Tibial artery (tissue), 4 donors: ENCODE measurements at regions not wholly inside any gene's neighbourhood (a gene's known extent, or its start where the extent isn't known, plus 50 kb on each side); places are given as distances from the start of the nearest gene placed in this dataset.

ENCODE experiments used
- DNase-seq, 2 donors: peaks; one replicate each; pipeline ENCODE4 v3.0.0-alpha.2; 2019
- H3K27ac ChIP-seq, 2 donors: fragments of 200-600 bp; sonication (generic) in 1 of 2; 1 replicate in 1 of 2; 2 replicates in 1 of 2; pipeline ENCODE4 v1.5.1; 2018 to 2019; ENCODE audit warnings: mild to moderate bottlenecking in 1 of 2
- H3K27me3 ChIP-seq, 2 donors: fragments of 200-600 bp; sonication (generic) in 1 of 2; one replicate each; pipeline versions ENCODE4 v1.5.1 to v1.6.0; 2016 to 2019
- H3K36me3 ChIP-seq, 3 donors: fragments of 200-600 bp; sonication (generic) in 2 of 3; one replicate each; pipeline ENCODE4 v1.5.1; 2016 to 2019; ENCODE audit warnings: mild to moderate bottlenecking in 2 of 3
- H3K4me1 ChIP-seq, 4 donors: fragments of 200-600 bp; sonication (generic) in 2 of 4; 1 replicate in 3 of 4; 2 replicates in 1 of 4; pipeline ENCODE4 v1.5.1; 2016 to 2019
- H3K4me3 ChIP-seq, 2 donors: fragments of 200-600 bp; sonication (generic) in 1 of 2; 1 replicate in 1 of 2; 2 replicates in 1 of 2; pipeline ENCODE4 v1.5.1; 2018 to 2019; ENCODE audit warnings: mild to moderate bottlenecking in 2 of 2
- H3K9me3 ChIP-seq, 3 donors: fragments of 200-600 bp; sonication (generic) in 1 of 3; one replicate each; pipeline ENCODE4 v1.5.1; 2016 to 2019
- CTCF ChIP-seq, 2 experiments: fragments of 200-600 bp in 1 of 2; fragments of 450-650 bp in 1 of 2; IDR thresholded peaks; one replicate each; pipeline ENCODE4 v1.5.1; 2017 to 2019; ENCODE audit warnings: antibody characterized with exemption in 2 of 2, mild to moderate bottlenecking in 1 of 2, moderate library complexity in 1 of 2
- intact Hi-C: fragments of 100-400 bp; cut with DNase I; formaldehyde crosslinking; loops from one replicate; pipeline ENCODE4 v1.15.0; 2023; ENCODE audit warnings: low total_unique reads

- H3K4me3 ChIP-seq: no peak overlapping the region
- no peaks in the 10 kb centered on the region for H3K27me3 ChIP-seq
- no peak overlapping the region for H3K27ac ChIP-seq
- DNase-seq: no peak
- H3K4me1 ChIP-seq: no peaks in the 10 kb centered on the region
- intact Hi-C loops: no loop called here
- peaks cover 0 to 4% (median 0%) of the 10 kb centered on the region in 3 donors for H3K36me3 ChIP-seq
- H3K9me3 ChIP-seq: no peaks in the 10 kb centered on the region
- TF ChIP-seq CTCF (IDR thresholded peaks at IDR 0.05): no peak
These were observed 161.8 kb upstream of the NAALADL2 start for GRCh38 chr3:174697310-174697709.

- intact Hi-C loops: no loop called here
- Histone ChIP-seq H3K27me3 (no peaks in the 10 kb centered on the region), H3K4me3 (no peak overlapping the region), H3K9me3 (no peaks in the 10 kb centered on the region), H3K27ac (no peak overlapping the region), H3K36me3 (no peaks in the 10 kb centered on the region), H3K4me1 (no peaks in the 10 kb centered on the region)
- no peak for DNase-seq
- no peak for TF ChIP-seq CTCF (IDR thresholded peaks at IDR 0.05)
These were observed 158.4 kb upstream of the NAALADL2 start for GRCh38 chr3:174700736-174701135.

GRCh38 chr3:174710612-174711011 is 148.5 kb upstream of the NAALADL2 start:
- TF ChIP-seq CTCF (IDR thresholded peaks at IDR 0.05): no peak
- no peak for DNase-seq
- H3K4me1 ChIP-seq: no peaks in the 10 kb centered on the region
- H3K9me3 ChIP-seq: no peaks in the 10 kb centered on the region
- H3K27me3 ChIP-seq: no peaks in the 10 kb centered on the region
- no peak overlapping the region for H3K4me3 ChIP-seq
- intact Hi-C loops: no loop called here
- no peaks in the 10 kb centered on the region for H3K36me3 ChIP-seq
- H3K27ac ChIP-seq: no peak overlapping the region

GRCh38 chr3:174715386-174715785 is 143.7 kb upstream of the NAALADL2 start:
- intact Hi-C loops: no loop called here
- no peak for TF ChIP-seq CTCF (IDR thresholded peaks at IDR 0.05)
- Histone ChIP-seq H3K36me3 (no peaks in the 10 kb centered on the region), H3K4me1 (no peaks in the 10 kb centered on the region), H3K27me3 (no peaks in the 10 kb centered on the region), H3K4me3 (no peak overlapping the region), H3K27ac (no peak overlapping the region), H3K9me3 (no peaks in the 10 kb centered on the region)
- DNase-seq: no peak

GRCh38 chr3:174716956-174717505 is 142.1 kb upstream of the NAALADL2 start:
- no peak for TF ChIP-seq CTCF (IDR thresholded peaks at IDR 0.05)
- Histone ChIP-seq H3K27me3 (no peaks in the 10 kb centered on the region), H3K9me3 (no peaks in the 10 kb centered on the region), H3K36me3 (no peaks in the 10 kb centered on the region), H3K4me3 (no peak overlapping the region), H3K27ac (no peak overlapping the region), H3K4me1 (no peaks in the 10 kb centered on the region)
- DNase-seq: no peak
- intact Hi-C loops: no loop called here

GRCh38 chr3:174720717-174721116 is 138.4 kb upstream of the NAALADL2 start:
- TF ChIP-seq CTCF (IDR thresholded peaks at IDR 0.05): no peak
- intact Hi-C loops: no loop called here
- Histone ChIP-seq H3K4me1 (no peaks in the 10 kb centered on the region), H3K27me3 (no peaks in the 10 kb centered on the region), H3K36me3 (no peaks in the 10 kb centered on the region), H3K4me3 (no peak overlapping the region), H3K27ac (no peak overlapping the region), H3K9me3 (no peaks in the 10 kb centered on the region)
- DNase-seq: no peak
